Loucy (cell line): ENCODE measurements at regions not wholly inside any gene's neighbourhood (a gene's known extent, or its start where the extent isn't known, plus 50 kb on each side); places are given as distances from the start of the nearest gene placed in this dataset.

ENCODE experiments used
- CTCF ChIP-seq: fragments of 200-600 bp; sonication (generic); conservative IDR thresholded peaks from 2 replicates; pipeline ENCODE4 v1.5.1; 2014; ENCODE audit warnings: mild to moderate bottlenecking, antibody characterized with exemption, low read length
- EZH2phosphoT487 ChIP-seq: fragments of 200-600 bp; IDR thresholded peaks from 2 replicates; pipeline ENCODE4 v1.6.1; 2018; ENCODE audit warnings: antibody characterized with exemption, mild to moderate bottlenecking, moderate library complexity, borderline replicate concordance

- TF ChIP-seq CTCF (no peak), EZH2phosphoT487 (no peak)
Observed at GRCh38 chr18:61955644-61956043, 62.8 kb upstream of the RNF152 start.
